Large intestine (tissue), 3 donors: ENCODE measurements at regions not wholly inside any gene's neighbourhood (a gene's known extent, or its start where the extent isn't known, plus 50 kb on each side); places are given as distances from the start of the nearest gene placed in this dataset.
"Not testable (repeated sequence)": the region's sequence is repeated elsewhere in the genome, so short reads cannot be mapped to it uniquely, and the experiment has no call there.

Source experiments
- DNase-seq, 2 donors: peaks; one replicate each; pipeline versions ENCODE4 v3.0.0 to v3.0.0-alpha.2; 2013
- H3K27ac ChIP-seq: one replicate; pipeline ENCODE4 v1.5.1; 2013; ENCODE audit warnings: low read length
- H3K27me3 ChIP-seq: 2 replicates; pipeline ENCODE4 v1.6.1; 2013; ENCODE audit warnings: low read length; ENCODE audit not compliant: control insufficient read depth, insufficient read depth
- H3K36me3 ChIP-seq: 2 replicates; pipeline ENCODE4 v1.6.1; 2013; ENCODE audit warnings: low read length; ENCODE audit not compliant: control insufficient read depth, insufficient read depth
- H3K4me1 ChIP-seq: one replicate; pipeline ENCODE4 v1.6.1; 2013; ENCODE audit warnings: low read length; ENCODE audit not compliant: control insufficient read depth, insufficient read depth
- H3K4me3 ChIP-seq: one replicate; pipeline ENCODE4 v1.5.1; 2013; ENCODE audit warnings: low read length
- H3K9me3 ChIP-seq: one replicate; pipeline ENCODE4 v1.6.1; 2013; ENCODE audit warnings: mild to moderate bottlenecking, low read depth, low read length, moderate library complexity; ENCODE audit not compliant: control insufficient read depth
- WGBS: methylation state at CpG from one replicate; pipeline ENCODE4 v1.1.5; 2013; ENCODE audit warnings: low lambda C conversion rate; ENCODE audit not compliant: insufficient coverage; 5-methylcytosine and 5-hydroxymethylcytosine counted together

GRCh38 chr13:85990397-85990796 lies 191.2 kb upstream of the SLITRK6 start:
- no CpG with 5 or more reads among the region's 2 CpGs for WGBS
- H3K9me3 ChIP-seq = no peaks in the 10 kb centered on the region

GRCh38 chr13:85985797-85986196 lies 186.6 kb upstream of the SLITRK6 start:
- Histone ChIP-seq H3K4me3 (no peak overlapping the region), H3K4me1 (no peaks in the 10 kb centered on the region), H3K27me3 (no peaks in the 10 kb centered on the region), H3K9me3 (no peaks in the 10 kb centered on the region), H3K27ac (no peak overlapping the region), H3K36me3 (no peaks in the 10 kb centered on the region)
- no peak for DNase-seq
- no CpG with 5 or more reads among the region's 1 CpG for WGBS

More at GRCh38 chr13:85990397-85990796, 191.2 kb upstream of the SLITRK6 start:
- no peak for DNase-seq
- Histone ChIP-seq H3K27ac (no peak overlapping the region), H3K4me1 (no peaks in the 10 kb centered on the region), H3K36me3 (no peaks in the 10 kb centered on the region), H3K27me3 (no peaks in the 10 kb centered on the region), H3K4me3 (no peak overlapping the region)

- no peak for DNase-seq
- no peaks in the 10 kb centered on the region for H3K4me1 ChIP-seq
- no peak overlapping the region for H3K27ac ChIP-seq
- H3K27me3 ChIP-seq = no peaks in the 10 kb centered on the region
- H3K9me3 ChIP-seq = no peaks in the 10 kb centered on the region
- H3K36me3 ChIP-seq = no peaks in the 10 kb centered on the region
- no peak overlapping the region for H3K4me3 ChIP-seq
- WGBS = 92% methylated on average over 2 of the region's 3 CpGs
Observed at GRCh38 chr13:85982102-85982501, 182.9 kb upstream of the SLITRK6 start.

GRCh38 chr13:85980447-85980846 lies 181.2 kb upstream of the SLITRK6 start:
- not testable (repeated sequence) for H3K27me3 ChIP-seq, H3K27ac ChIP-seq, H3K4me1 ChIP-seq, H3K4me3 ChIP-seq, DNase-seq, H3K9me3 ChIP-seq, H3K36me3 ChIP-seq
- WGBS = 100% methylated on average over 1 of the region's 1 CpG

GRCh38 chr13:85976242-85976641 lies 177.0 kb upstream of the SLITRK6 start:
- WGBS = 79% methylated on average over 4 of the region's 4 CpGs
- Histone ChIP-seq H3K36me3 (no peaks in the 10 kb centered on the region), H3K4me3 (no peak overlapping the region), H3K9me3 (no peaks in the 10 kb centered on the region), H3K27me3 (no peaks in the 10 kb centered on the region), H3K27ac (no peak overlapping the region), H3K4me1 (no peaks in the 10 kb centered on the region)
- DNase-seq = no peak

- no peak overlapping the region for H3K27ac ChIP-seq
- no peaks in the 10 kb centered on the region for H3K4me1 ChIP-seq
- no peaks in the 10 kb centered on the region for H3K27me3 ChIP-seq
- DNase-seq = no peak
- no peaks in the 10 kb centered on the region for H3K36me3 ChIP-seq
- WGBS = no CpG with 5 or more reads among the region's 4 CpGs
- no peak overlapping the region for H3K4me3 ChIP-seq
- no peaks in the 10 kb centered on the region for H3K9me3 ChIP-seq
Observed at GRCh38 chr13:85974608-85975366, 175.6 kb upstream of the SLITRK6 start.

GRCh38 chr13:85970727-85971126 lies 171.5 kb upstream of the SLITRK6 start:
- DNase-seq = no peak
- H3K27me3 ChIP-seq = no peaks in the 10 kb centered on the region
- no peak overlapping the region for H3K27ac ChIP-seq
- no peaks in the 10 kb centered on the region for H3K4me1 ChIP-seq
- no peak overlapping the region for H3K4me3 ChIP-seq
- H3K9me3 ChIP-seq = no peaks in the 10 kb centered on the region
- no peaks in the 10 kb centered on the region for H3K36me3 ChIP-seq

GRCh38 chr13:85969331-85969730 lies 170.1 kb upstream of the SLITRK6 start:
- H3K36me3 ChIP-seq = no peaks in the 10 kb centered on the region
- H3K4me3 ChIP-seq = no peak overlapping the region
- H3K27ac ChIP-seq = no peak overlapping the region
- H3K9me3 ChIP-seq = no peaks in the 10 kb centered on the region
- DNase-seq = no peak
- H3K27me3 ChIP-seq = no peaks in the 10 kb centered on the region
- no peaks in the 10 kb centered on the region for H3K4me1 ChIP-seq

- DNase-seq = no peak
- peaks cover 5% of the 10 kb centered on the region for H3K9me3 ChIP-seq
- no peak overlapping the region for H3K27ac ChIP-seq
- no peaks in the 10 kb centered on the region for H3K4me1 ChIP-seq
- H3K27me3 ChIP-seq = no peaks in the 10 kb centered on the region
- H3K36me3 ChIP-seq = no peaks in the 10 kb centered on the region
- H3K4me3 ChIP-seq = no peak overlapping the region
- WGBS = no CpG with 5 or more reads among the region's 4 CpGs
Observed at GRCh38 chr13:85935868-85936467, 136.7 kb upstream of the SLITRK6 start.

- no CpG with 5 or more reads among the region's 2 CpGs for WGBS
- H3K27ac ChIP-seq = no peak overlapping the region
- H3K4me3 ChIP-seq = no peak overlapping the region
- peaks cover 5% of the 10 kb centered on the region for H3K9me3 ChIP-seq
- H3K36me3 ChIP-seq = no peaks in the 10 kb centered on the region
- H3K4me1 ChIP-seq = no peaks in the 10 kb centered on the region
- no peak for DNase-seq
- H3K27me3 ChIP-seq = no peaks in the 10 kb centered on the region
Observed at GRCh38 chr13:85930108-85930507, 130.9 kb upstream of the SLITRK6 start.

- WGBS = no CpG with 5 or more reads among the region's 1 CpG
- DNase-seq = no peak
- no peaks in the 10 kb centered on the region for H3K4me1 ChIP-seq
Observed at GRCh38 chr13:85910962-85911361, 111.7 kb upstream of the SLITRK6 start.

More at GRCh38 chr13:85910962-85911361, 111.7 kb upstream of the SLITRK6 start:
- Histone ChIP-seq H3K27me3 (no peaks in the 10 kb centered on the region), H3K9me3 (peaks cover 3% of the 10 kb centered on the region), H3K27ac (no peak overlapping the region), H3K4me3 (no peak overlapping the region), H3K36me3 (no peaks in the 10 kb centered on the region)
